Left colon (tissue), 2 donors: ENCODE measurements at regions not wholly inside any gene's neighbourhood (a gene's known extent, or its start where the extent isn't known, plus 50 kb on each side); places are given as distances from the start of the nearest gene placed in this dataset.

ENCODE experiments used
- ATAC-seq: fragments of 200-7000 bp; cut with Tn5 transposase; one replicate; pipeline ENCODE4 v1.9.1; 2020; ENCODE audit warnings: mild to moderate bottlenecking, moderate library complexity
- DNase-seq, 2 donors: peaks; one replicate each; pipeline ENCODE4 v3.0.0-alpha.2; 2020
- intact Hi-C, 2 donors: fragments of 100-400 bp; cut with DNase I in 1 of 2; cut with micrococcal nuclease in 1 of 2; formaldehyde crosslinking; loops; one replicate each; pipeline versions ENCODE4 v1.11.2 to v1.14.0; 2022; cut with DNase I, micrococcal nuclease
- donor health status: DM: no; HTN: no; CAD: no.
- donor health status: DM: yes; HTN: yes; CAD: no.

- intact Hi-C loops: no loop called here
- DNase-seq: no peak
- no peak for ATAC-seq
Measured at GRCh38 chr13:99648066-99648665, 146.9 kb downstream of the TM9SF2 start.

GRCh38 chr13:99647596-99647985 lies 146.3 kb downstream of the TM9SF2 start:
- DNase-seq: no peak
- intact Hi-C loops: no loop called here
- ATAC-seq: no peak

GRCh38 chr13:99646866-99647595 lies 145.8 kb downstream of the TM9SF2 start:
- ATAC-seq (no peak), DNase-seq (no peak)
- intact Hi-C loops: no loop called here

GRCh38 chr13:99642841-99643240 lies 141.6 kb downstream of the TM9SF2 start:
- intact Hi-C loops: no loop called here
- ATAC-seq (no peak), DNase-seq (no peak)

GRCh38 chr13:99642006-99642405 lies 140.7 kb downstream of the TM9SF2 start:
- ATAC-seq (no peak), DNase-seq (no peak)
- intact Hi-C loops: no loop called here

- intact Hi-C loops: no loop called here
Measured at GRCh38 chr13:99640260-99640659, 139.0 kb downstream of the TM9SF2 start.

GRCh38 chr13:99639126-99639525 lies 137.9 kb downstream of the TM9SF2 start:
- ATAC-seq (no peak), DNase-seq (no peak)
- intact Hi-C loops: no loop called here

More at GRCh38 chr13:99640260-99640659, 139.0 kb downstream of the TM9SF2 start:
- no peak for ATAC-seq
- no peak for DNase-seq

GRCh38 chr13:99636728-99637353 lies 135.6 kb downstream of the TM9SF2 start:
- intact Hi-C loops: no loop called here
- ATAC-seq (no peak), DNase-seq (no peak)

GRCh38 chr13:99636306-99636705 lies 135.0 kb downstream of the TM9SF2 start:
- DNase-seq (no peak), ATAC-seq (no peak)
- intact Hi-C loops: no loop called here

- intact Hi-C loops: no loop called here
- ATAC-seq (no peak), DNase-seq (no peak)
Measured at GRCh38 chr13:99634672-99635071, 133.4 kb downstream of the TM9SF2 start.

GRCh38 chr13:99630269-99630898 lies 129.1 kb downstream of the TM9SF2 start:
- ATAC-seq (no peak), DNase-seq (no peak)
- intact Hi-C loops: no loop called here

GRCh38 chr13:99629641-99630040 lies 128.4 kb downstream of the TM9SF2 start:
- DNase-seq (no peak), ATAC-seq (no peak)
- intact Hi-C loops: no loop called here

- intact Hi-C loops: no loop called here
- peak; percentile 79 for ATAC-seq
- no peak for DNase-seq
Measured at GRCh38 chr13:99628442-99628841, 127.2 kb downstream of the TM9SF2 start.

GRCh38 chr13:99626461-99627082 lies 125.3 kb downstream of the TM9SF2 start:
- intact Hi-C loops: no loop called here
- DNase-seq: no peak
- ATAC-seq: no peak

- DNase-seq (no peak), ATAC-seq (no peak)
- intact Hi-C loops: no loop called here
Measured at GRCh38 chr13:99624936-99625540, 123.8 kb downstream of the TM9SF2 start.

GRCh38 chr13:99620806-99621205 lies 119.5 kb downstream of the TM9SF2 start:
- intact Hi-C loops: no loop called here
- no peak for ATAC-seq
- no peak for DNase-seq

GRCh38 chr13:99619207-99619606 lies 117.9 kb downstream of the TM9SF2 start:
- no peak for ATAC-seq
- intact Hi-C loops: no loop called here
- no peak for DNase-seq

- ATAC-seq: no peak
- intact Hi-C loops: no loop called here
- no peak for DNase-seq
Measured at GRCh38 chr13:99617474-99618255, 116.4 kb downstream of the TM9SF2 start.
